D721Med (cell line): ENCODE measurements at regions not wholly inside any gene's neighbourhood (a gene's known extent, or its start where the extent isn't known, plus 50 kb on each side); places are given as distances from the start of the nearest gene placed in this dataset.

Source experiments
- DNase-seq: peaks from one replicate; pipeline ENCODE4 v3.0.0; 2011; ENCODE audit warnings: low spot score; ENCODE audit not compliant: insufficient read length
- FAIRE-seq: peaks from 2 replicates; lab custom pipeline; 2011; peaks lifted over from hg19 to GRCh38; lab: Jason Lieb, UNC
- TF ChIP-seq, protein P1 (sequence below): IDR thresholded peaks from 2 replicates; pipeline ENCODE4 v1.5.1; 2012; ENCODE audit warnings: mild to moderate bottlenecking, control low read depth; ENCODE audit not compliant: insufficient read depth; ENCODE audit errors: missing control alignments

DNA sequence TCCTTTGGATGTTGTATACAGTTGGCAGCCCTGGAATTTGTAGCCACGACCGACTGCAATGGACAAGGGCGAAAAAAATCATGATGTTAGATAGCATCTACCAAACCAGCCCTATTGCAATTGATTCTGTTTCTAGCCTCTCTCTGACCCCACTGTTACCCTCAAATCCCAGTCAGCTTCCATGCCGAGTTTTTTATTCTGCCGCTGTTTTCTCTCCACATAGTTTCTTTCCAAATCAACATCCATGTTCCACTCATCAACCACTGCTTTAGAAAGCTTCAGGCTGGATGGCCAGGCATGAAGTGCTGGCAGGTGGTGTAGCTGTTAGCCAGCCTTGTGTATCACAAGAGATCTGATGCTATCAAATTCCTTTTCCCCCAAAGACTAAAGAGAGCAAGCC, 272.8 kb downstream of the FIGN start:
- no peak for DNase-seq
- no peak for FAIRE-seq
- TF ChIP-seq, protein P1, sequence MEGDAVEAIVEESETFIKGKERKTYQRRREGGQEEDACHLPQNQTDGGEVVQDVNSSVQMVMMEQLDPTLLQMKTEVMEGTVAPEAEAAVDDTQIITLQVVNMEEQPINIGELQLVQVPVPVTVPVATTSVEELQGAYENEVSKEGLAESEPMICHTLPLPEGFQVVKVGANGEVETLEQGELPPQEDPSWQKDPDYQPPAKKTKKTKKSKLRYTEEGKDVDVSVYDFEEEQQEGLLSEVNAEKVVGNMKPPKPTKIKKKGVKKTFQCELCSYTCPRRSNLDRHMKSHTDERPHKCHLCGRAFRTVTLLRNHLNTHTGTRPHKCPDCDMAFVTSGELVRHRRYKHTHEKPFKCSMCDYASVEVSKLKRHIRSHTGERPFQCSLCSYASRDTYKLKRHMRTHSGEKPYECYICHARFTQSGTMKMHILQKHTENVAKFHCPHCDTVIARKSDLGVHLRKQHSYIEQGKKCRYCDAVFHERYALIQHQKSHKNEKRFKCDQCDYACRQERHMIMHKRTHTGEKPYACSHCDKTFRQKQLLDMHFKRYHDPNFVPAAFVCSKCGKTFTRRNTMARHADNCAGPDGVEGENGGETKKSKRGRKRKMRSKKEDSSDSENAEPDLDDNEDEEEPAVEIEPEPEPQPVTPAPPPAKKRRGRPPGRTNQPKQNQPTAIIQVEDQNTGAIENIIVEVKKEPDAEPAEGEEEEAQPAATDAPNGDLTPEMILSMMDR: no peak

DNA sequence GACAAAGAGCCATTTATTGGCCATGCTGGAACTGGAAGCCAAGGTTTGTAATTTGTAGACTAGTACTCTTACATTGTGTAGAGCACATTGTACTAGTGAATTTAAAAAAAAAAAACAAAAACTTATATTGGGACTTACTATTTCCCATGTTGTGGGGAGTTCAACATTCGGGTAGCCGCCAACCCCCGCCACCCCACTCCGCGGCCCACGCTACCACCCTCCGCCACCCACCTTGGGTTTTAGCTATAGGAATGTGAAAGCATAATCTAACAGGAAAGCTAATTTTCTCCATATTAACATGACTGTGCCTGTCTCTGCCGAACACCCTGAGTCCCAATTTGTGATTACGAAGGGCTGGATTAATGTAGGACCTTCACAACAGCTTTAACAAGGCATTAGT, 275.8 kb downstream of the FIGN start:
- TF ChIP-seq, protein P1: no peak
- FAIRE-seq (no peak), DNase-seq (no peak)

DNA sequence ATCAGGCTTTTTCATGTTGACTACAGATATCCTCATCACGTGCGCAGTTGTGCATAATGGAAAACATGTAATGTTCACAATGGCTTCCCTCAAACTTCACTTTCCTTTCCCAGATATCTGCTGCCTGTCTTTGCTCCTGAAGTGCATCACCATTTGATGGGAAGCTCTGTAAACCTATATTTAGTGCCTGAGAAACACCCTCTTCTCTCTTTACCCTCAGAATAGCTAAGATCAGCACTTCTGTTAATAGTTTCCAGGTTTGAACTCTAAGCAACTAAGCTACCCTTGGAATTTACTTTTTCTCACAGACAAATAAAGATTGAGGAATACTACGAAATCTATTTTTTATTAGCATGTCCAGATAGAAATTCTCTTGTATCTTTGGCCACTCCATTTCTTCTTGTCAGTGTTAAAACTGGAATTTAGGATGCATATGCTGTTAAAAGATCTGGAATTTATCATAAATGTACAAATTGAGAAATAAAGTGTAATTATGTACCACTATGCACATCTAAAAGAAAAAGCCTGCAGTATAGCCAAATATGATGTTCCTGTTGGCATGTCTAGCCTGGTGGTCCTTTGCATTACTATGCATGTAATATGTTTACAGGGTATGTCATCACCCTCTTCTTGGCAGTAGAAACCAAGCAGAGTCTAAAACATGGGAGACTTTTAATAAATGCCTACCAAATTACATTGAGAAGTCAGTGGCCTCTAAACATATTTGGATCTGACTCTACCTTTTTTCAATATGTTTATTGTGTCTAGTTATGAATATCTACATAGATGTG, 278.7 kb downstream of the FIGN start:
- DNase-seq (no peak), FAIRE-seq (no peak)
- TF ChIP-seq, protein P1: no peak

DNA sequence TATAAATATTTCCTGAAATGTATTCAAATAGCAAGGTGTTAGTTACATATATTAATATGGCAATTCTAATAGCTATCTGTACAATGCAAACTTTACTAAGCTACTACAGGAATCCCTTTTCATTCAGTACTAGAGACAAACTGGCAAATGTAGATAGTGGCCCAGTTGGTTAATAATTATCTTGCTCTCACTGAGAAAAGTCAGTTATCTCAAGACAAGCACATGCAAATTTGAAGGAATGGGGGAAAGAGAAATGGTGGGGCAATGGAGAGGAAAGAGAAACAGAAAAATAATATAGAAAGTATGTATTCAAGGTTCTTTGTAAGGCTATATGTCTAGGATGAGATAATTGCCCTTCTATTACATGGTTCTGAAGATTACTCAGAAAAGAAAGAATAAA, 280.0 kb downstream of the FIGN start:
- no peak for FAIRE-seq
- TF ChIP-seq, protein P1: no peak
- DNase-seq: no peak

DNA sequence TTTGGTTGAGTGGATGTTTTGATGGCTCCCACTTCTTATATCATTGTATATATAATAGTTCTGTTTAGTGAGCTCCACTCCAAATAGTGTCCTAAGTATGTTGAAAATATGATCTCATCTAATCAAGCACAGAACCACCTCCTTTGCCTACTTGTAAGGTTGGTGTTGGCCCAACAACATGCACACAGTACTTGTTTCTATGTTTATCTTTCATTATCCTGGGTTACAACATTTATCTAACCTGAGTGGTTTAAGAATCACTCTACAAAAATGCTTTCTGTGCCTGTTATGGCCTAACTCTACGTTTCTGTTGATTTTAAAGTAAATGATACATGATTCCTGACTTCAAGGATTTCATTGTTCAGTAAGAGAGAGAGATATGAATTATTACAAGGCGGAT, 281.9 kb downstream of the FIGN start:
- DNase-seq (no peak), FAIRE-seq (no peak)
- TF ChIP-seq, protein P1: no peak

DNA sequence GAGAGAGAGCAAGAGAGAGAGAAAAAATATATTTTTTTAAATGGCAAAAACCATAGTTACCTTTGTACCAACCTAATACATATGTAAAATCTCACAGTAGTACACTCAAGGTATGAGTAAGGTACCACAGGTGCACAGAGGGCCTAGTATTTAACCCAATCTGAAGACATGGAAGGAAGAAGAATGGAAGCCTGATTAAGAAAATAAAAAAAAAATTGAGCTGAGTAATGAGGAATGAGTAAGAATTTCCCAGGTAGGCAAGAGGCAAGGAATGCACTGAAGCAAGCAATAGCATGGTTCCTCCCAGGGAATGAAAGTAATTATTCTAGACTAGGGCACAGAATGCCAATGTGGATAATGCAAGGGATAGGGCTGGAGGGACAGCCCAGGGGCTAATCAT, 294.2 kb downstream of the FIGN start:
- FAIRE-seq (no peak), DNase-seq (no peak)
- TF ChIP-seq, protein P1: no peak

DNA sequence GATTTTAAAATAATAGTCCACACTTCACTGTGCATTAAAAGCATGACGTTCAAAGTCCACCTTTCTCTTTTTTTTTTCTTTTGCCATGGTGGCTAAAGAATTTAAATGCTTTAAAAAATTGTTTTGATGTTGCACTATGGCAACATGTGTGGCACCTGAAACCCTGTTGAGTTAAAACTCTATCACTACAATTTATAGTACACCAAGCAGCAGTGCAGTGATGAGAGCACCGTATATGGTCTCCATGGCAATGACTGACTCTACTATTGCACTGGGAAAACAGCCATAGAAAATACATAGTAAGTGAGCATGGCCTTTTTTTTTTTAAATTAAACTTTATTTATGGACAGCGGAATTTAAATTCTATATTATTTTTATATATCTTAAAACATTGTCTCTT, 298.8 kb downstream of the FIGN start:
- no peak for FAIRE-seq
- TF ChIP-seq, protein P1: no peak
- DNase-seq: no peak
